ENCODE measurements at regions not wholly inside any gene's neighbourhood (a gene's known extent, or its start where the extent isn't known, plus 50 kb on each side); places are given as distances from the start of the nearest gene placed in this dataset.

DNA sequence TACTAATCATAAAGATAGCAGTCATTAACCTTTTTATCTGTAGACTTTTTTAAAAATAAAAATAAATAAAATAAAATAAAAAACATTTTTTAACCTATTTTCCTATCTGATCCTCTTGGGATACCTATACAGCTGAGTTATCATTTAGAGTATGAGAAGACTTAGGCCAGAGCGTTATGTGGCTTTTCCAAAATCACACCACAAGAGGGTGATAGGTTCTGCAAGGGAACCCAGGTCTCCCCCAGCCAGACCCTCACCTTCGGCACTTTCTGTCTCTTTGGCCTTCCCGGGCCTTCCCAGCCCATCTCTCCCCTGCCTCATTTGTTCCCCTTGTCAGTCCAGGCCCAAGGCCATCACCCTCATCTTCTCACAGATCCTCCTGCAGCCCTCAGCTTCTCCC, 311.7 kb downstream of the SMAD2 start:
- TF ChIP-seq EZH2 (IDR thresholded peaks at IDR 0.05; ENCODE audit: borderline replicate concordance, low read depth, low read length) (no peak), GATAD2B (IDR thresholded peaks at IDR 0.05; ENCODE audit: borderline replicate concordance) (no peak), ZNF232 (CRISPR knock-in tag; IDR thresholded peaks at IDR 0.05) (no peak), NFE2L1 (tag; IDR thresholded peaks at IDR 0.05; ENCODE audit: borderline replicate concordance, low read depth) (no peak), NEUROD1 (IDR thresholded peaks at IDR 0.05; ENCODE audit: borderline replicate concordance, low read depth, low read length, partially characterized antibody) (no peak)
- TF ChIP-seq, protein P1, sequence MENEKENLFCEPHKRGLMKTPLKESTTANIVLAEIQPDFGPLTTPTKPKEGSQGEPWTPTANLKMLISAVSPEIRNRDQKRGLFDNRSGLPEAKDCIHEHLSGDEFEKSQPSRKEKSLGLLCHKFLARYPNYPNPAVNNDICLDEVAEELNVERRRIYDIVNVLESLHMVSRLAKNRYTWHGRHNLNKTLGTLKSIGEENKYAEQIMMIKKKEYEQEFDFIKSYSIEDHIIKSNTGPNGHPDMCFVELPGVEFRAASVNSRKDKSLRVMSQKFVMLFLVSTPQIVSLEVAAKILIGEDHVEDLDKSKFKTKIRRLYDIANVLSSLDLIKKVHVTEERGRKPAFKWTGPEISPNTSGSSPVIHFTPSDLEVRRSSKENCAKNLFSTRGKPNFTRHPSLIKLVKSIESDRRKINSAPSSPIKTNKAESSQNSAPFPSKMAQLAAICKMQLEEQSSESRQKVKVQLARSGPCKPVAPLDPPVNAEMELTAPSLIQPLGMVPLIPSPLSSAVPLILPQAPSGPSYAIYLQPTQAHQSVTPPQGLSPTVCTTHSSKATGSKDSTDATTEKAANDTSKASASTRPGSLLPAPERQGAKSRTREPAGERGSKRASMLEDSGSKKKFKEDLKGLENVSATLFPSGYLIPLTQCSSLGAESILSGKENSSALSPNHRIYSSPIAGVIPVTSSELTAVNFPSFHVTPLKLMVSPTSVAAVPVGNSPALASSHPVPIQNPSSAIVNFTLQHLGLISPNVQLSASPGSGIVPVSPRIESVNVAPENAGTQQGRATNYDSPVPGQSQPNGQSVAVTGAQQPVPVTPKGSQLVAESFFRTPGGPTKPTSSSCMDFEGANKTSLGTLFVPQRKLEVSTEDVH (IDR thresholded peaks at IDR 0.05; ENCODE audit: low read depth, partially characterized antibody): no peak
- TF ChIP-seq, protein P2, sequence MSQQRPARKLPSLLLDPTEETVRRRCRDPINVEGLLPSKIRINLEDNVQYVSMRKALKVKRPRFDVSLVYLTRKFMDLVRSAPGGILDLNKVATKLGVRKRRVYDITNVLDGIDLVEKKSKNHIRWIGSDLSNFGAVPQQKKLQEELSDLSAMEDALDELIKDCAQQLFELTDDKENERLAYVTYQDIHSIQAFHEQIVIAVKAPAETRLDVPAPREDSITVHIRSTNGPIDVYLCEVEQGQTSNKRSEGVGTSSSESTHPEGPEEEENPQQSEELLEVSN (IDR thresholded peaks at IDR 0.05; ENCODE audit: borderline replicate concordance in 1 of 2, extremely low read depth in 1 of 2, insufficient read depth in 1 of 2, insufficient read length in 1 of 2, low read depth in 1 of 2, low read length in 1 of 2, poor library complexity in 1 of 2, severe bottlenecking in 1 of 2): no peak
- TF ChIP-seq, protein P3, sequence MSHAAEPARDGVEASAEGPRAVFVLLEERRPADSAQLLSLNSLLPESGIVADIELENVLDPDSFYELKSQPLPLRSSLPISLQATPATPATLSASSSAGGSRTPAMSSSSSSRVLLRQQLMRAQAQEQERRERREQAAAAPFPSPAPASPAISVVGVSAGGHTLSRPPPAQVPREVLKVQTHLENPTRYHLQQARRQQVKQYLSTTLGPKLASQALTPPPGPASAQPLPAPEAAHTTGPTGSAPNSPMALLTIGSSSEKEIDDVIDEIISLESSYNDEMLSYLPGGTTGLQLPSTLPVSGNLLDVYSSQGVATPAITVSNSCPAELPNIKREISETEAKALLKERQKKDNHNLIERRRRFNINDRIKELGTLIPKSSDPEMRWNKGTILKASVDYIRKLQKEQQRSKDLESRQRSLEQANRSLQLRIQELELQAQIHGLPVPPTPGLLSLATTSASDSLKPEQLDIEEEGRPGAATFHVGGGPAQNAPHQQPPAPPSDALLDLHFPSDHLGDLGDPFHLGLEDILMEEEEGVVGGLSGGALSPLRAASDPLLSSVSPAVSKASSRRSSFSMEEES (CRISPR knock-in tag; IDR thresholded peaks at IDR 0.05): no peak
- TF ChIP-seq, protein P4, sequence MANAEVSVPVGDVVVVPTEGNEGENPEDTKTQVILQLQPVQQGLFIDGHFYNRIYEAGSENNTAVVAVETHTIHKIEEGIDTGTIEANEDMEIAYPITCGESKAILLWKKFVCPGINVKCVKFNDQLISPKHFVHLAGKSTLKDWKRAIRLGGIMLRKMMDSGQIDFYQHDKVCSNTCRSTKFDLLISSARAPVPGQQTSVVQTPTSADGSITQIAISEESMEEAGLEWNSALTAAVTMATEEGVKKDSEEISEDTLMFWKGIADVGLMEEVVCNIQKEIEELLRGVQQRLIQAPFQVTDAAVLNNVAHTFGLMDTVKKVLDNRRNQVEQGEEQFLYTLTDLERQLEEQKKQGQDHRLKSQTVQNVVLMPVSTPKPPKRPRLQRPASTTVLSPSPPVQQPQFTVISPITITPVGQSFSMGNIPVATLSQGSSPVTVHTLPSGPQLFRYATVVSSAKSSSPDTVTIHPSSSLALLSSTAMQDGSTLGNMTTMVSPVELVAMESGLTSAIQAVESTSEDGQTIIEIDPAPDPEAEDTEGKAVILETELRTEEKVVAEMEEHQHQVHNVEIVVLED (CRISPR knock-in tag; IDR thresholded peaks at IDR 0.05): no peak

All from K562 (cell line).